ENCODE measurements at regions not wholly inside any gene's neighbourhood (a gene's known extent, or its start where the extent isn't known, plus 50 kb on each side); places are given as distances from the start of the nearest gene placed in this dataset.

GRCh38 chr21:26784974-26785373, 60.2 kb downstream of the ADAMTS1 start:
- ATAC-seq (no peak), DNase-seq (ENCODE audit: low spot score) (no peak)

- ATAC-seq (no peak), DNase-seq (ENCODE audit: low spot score) (no peak)
These were observed 61.6 kb downstream of the ADAMTS1 start for GRCh38 chr21:26783466-26784195.

GRCh38 chr21:26782747-26783146, 62.5 kb downstream of the ADAMTS1 start:
- DNase-seq (ENCODE audit: low spot score), result no peak
- no peak for ATAC-seq

- no peak for ATAC-seq
These were observed 62.9 kb downstream of the ADAMTS1 start for GRCh38 chr21:26782331-26782730.

GRCh38 chr21:26781331-26781730, 63.9 kb downstream of the ADAMTS1 start:
- ATAC-seq (no peak), DNase-seq (ENCODE audit: low spot score) (no peak)

More at GRCh38 chr21:26782331-26782730, 62.9 kb downstream of the ADAMTS1 start:
- DNase-seq (ENCODE audit: low spot score), result no peak

GRCh38 chr21:26777166-26777565, 68.0 kb downstream of the ADAMTS1 start:
- ATAC-seq, result no peak
- DNase-seq (ENCODE audit: low spot score), result no peak

- no peak for ATAC-seq
- DNase-seq (ENCODE audit: low spot score), result no peak
These were observed 68.7 kb downstream of the ADAMTS1 start for GRCh38 chr21:26776310-26777021.

- DNase-seq (ENCODE audit: low spot score), result no peak
- no peak for ATAC-seq
These were observed 72.2 kb downstream of the ADAMTS1 start for GRCh38 chr21:26773058-26773457.

GRCh38 chr21:26769613-26770188, 75.5 kb downstream of the ADAMTS1 start:
- no peak for ATAC-seq
- no peak for DNase-seq (ENCODE audit: low spot score)

GRCh38 chr21:26766826-26767325, 78.3 kb downstream of the ADAMTS1 start:
- ATAC-seq (no peak), DNase-seq (ENCODE audit: low spot score) (no peak)

GRCh38 chr21:26761174-26761915, 83.9 kb downstream of the ADAMTS1 start:
- DNase-seq (ENCODE audit: low spot score) (no peak), ATAC-seq (no peak)

- DNase-seq (ENCODE audit: low spot score) (no peak), ATAC-seq (no peak)
These were observed 85.5 kb downstream of the ADAMTS1 start for GRCh38 chr21:26759731-26760130.

- ATAC-seq (no peak), DNase-seq (ENCODE audit: low spot score) (no peak)
These were observed 86.9 kb downstream of the ADAMTS1 start for GRCh38 chr21:26758083-26758880.

- DNase-seq (ENCODE audit: low spot score), result no peak
- ATAC-seq, result no peak
These were observed 88.6 kb downstream of the ADAMTS1 start for GRCh38 chr21:26756491-26757159.

GRCh38 chr21:26754853-26755252, 90.4 kb downstream of the ADAMTS1 start:
- ATAC-seq (no peak), DNase-seq (ENCODE audit: low spot score) (no peak)

GRCh38 chr21:26753822-26754221, 91.4 kb downstream of the ADAMTS1 start:
- ATAC-seq (no peak), DNase-seq (ENCODE audit: low spot score) (no peak)

- no peak for ATAC-seq
- DNase-seq (ENCODE audit: low spot score), result no peak
These were observed 92.4 kb downstream of the ADAMTS1 start for GRCh38 chr21:26752849-26753248.

- DNase-seq (ENCODE audit: low spot score) (no peak), ATAC-seq (no peak)
These were observed 93.9 kb downstream of the ADAMTS1 start for GRCh38 chr21:26751305-26751704.

GRCh38 chr21:26748066-26748465, 97.1 kb downstream of the ADAMTS1 start:
- no peak for DNase-seq (ENCODE audit: low spot score)

GRCh38 chr21:26747216-26747615, 98.0 kb downstream of the ADAMTS1 start:
- no peak for DNase-seq (ENCODE audit: low spot score)
- no peak for ATAC-seq

More at GRCh38 chr21:26748066-26748465, 97.1 kb downstream of the ADAMTS1 start:
- no peak for ATAC-seq

Measured in left lobe of liver (tissue), 2 donors.